Astrocyte (in vitro differentiated cells and primary cell): ENCODE measurements at regions not wholly inside any gene's neighbourhood (a gene's known extent, or its start where the extent isn't known, plus 50 kb on each side); places are given as distances from the start of the nearest gene placed in this dataset.

Experiments
- EZH2 ChIP-seq: IDR thresholded peaks from 2 replicates; pipeline ENCODE4 v1.6.1; 2012; ENCODE audit warnings: mild to moderate bottlenecking, low read length, inconsistent platforms; ENCODE audit not compliant: insufficient read depth
- TF ChIP-seq, protein P1 (sequence below): IDR thresholded peaks from 2 replicates; pipeline ENCODE4 v1.5.1; 2011; ENCODE audit warnings: low read depth, mild to moderate bottlenecking, inconsistent platforms, low read length, moderate library complexity; ENCODE audit not compliant: insufficient read depth

GRCh38 chr11:100622404-100622803 is 64.7 kb upstream of the ARHGAP42 start:
- TF ChIP-seq, protein P1, sequence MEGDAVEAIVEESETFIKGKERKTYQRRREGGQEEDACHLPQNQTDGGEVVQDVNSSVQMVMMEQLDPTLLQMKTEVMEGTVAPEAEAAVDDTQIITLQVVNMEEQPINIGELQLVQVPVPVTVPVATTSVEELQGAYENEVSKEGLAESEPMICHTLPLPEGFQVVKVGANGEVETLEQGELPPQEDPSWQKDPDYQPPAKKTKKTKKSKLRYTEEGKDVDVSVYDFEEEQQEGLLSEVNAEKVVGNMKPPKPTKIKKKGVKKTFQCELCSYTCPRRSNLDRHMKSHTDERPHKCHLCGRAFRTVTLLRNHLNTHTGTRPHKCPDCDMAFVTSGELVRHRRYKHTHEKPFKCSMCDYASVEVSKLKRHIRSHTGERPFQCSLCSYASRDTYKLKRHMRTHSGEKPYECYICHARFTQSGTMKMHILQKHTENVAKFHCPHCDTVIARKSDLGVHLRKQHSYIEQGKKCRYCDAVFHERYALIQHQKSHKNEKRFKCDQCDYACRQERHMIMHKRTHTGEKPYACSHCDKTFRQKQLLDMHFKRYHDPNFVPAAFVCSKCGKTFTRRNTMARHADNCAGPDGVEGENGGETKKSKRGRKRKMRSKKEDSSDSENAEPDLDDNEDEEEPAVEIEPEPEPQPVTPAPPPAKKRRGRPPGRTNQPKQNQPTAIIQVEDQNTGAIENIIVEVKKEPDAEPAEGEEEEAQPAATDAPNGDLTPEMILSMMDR: no peak
- TF ChIP-seq EZH2: no peak
